ENCODE measurements at regions not wholly inside any gene's neighbourhood (a gene's known extent, or its start where the extent isn't known, plus 50 kb on each side); places are given as distances from the start of the nearest gene placed in this dataset.

- no peak overlapping the region for H2AK5ac ChIP-seq (ENCODE audit: low read depth, low read length)
- no CpG with 5 or more reads among the region's 10 CpGs for WGBS, 2 donors (ENCODE audit: extremely low coverage in 2 of 2, insufficient read length in 2 of 2, insufficient replicate concordance in 1 of 2)
- H2BK12ac ChIP-seq (ENCODE audit: low read length), result no peak overlapping the region
- H3K18ac ChIP-seq (ENCODE audit: low read length), result no peak overlapping the region
- H2AFZ ChIP-seq (ENCODE audit: low read length), result no peak overlapping the region
- no peak overlapping the region for H3K4me2 ChIP-seq (ENCODE audit: insufficient read depth, low read length, poor library complexity, severe bottlenecking)
- H3K23ac ChIP-seq (ENCODE audit: low read depth, low read length, poor library complexity), result no peak overlapping the region
- H3K4me3 ChIP-seq (ENCODE audit: low read length in 2 of 2), result peak overlapping the region in 1 of 2 donors; percentile 14
- no peak overlapping the region for H2BK15ac ChIP-seq (ENCODE audit: low read length)
- H3K27me3 ChIP-seq (ENCODE audit: control insufficient read depth in 3 of 3, insufficient read depth in 3 of 3, low read depth in 1 of 3, low read length in 3 of 3), result no peaks in the 10 kb centered on the region
- H4K91ac ChIP-seq (ENCODE audit: low read depth, low read length, poor library complexity), result no peak overlapping the region
- no peak overlapping the region for H3K4ac ChIP-seq (ENCODE audit: low read length)
- H3K79me1 ChIP-seq (ENCODE audit: low read depth, low read length), result peaks cover 6% of the 10 kb centered on the region
- no peak overlapping the region for H2BK5ac ChIP-seq (ENCODE audit: low read length)
- no peak overlapping the region for H2BK120ac ChIP-seq (ENCODE audit: low read depth, low read length)
- DNase-seq (ENCODE audit: low spot score), result no peak
- H3K27ac ChIP-seq (replicated peaks; ENCODE audit: low read length), result no peak overlapping the region
- peaks cover 31 to 46% of the 10 kb centered on the region in 2 donors for H3K4me1 ChIP-seq (ENCODE audit: control insufficient read depth in 2 of 2, insufficient read depth in 1 of 2, low read depth in 1 of 2, low read length in 2 of 2)
- H3K9me3 ChIP-seq (replicated peaks in 1 of 2; ENCODE audit: control insufficient read depth in 2 of 2, insufficient read depth in 1 of 2, low read depth in 1 of 2, low read length in 2 of 2), result no peaks in the 10 kb centered on the region
- no peak overlapping the region for H3K14ac ChIP-seq (ENCODE audit: low read length)
- H3K9ac ChIP-seq (ENCODE audit: low read depth, low read length, poor library complexity), result no peak overlapping the region
- H4K8ac ChIP-seq (ENCODE audit: low read depth, low read length), result no peak overlapping the region
- H3K36me3 ChIP-seq (replicated peaks in 1 of 2; ENCODE audit: control insufficient read depth in 2 of 2, insufficient read depth in 2 of 2, low read length in 2 of 2), result peaks cover 0 to 24% of the 10 kb centered on the region in 2 donors
Measured at GRCh38 chr18:46337271-46337670, 233.1 kb downstream of the HAUS1 start.

GRCh38 chr18:46338205-46338604, 234.0 kb downstream of the HAUS1 start:
- Histone ChIP-seq H2BK15ac (ENCODE audit: low read length) (no peak overlapping the region), H2BK12ac (ENCODE audit: low read length) (no peak overlapping the region), H3K9ac (ENCODE audit: low read depth, low read length, poor library complexity) (no peak overlapping the region), H3K4ac (ENCODE audit: low read length) (no peak overlapping the region), H2BK5ac (ENCODE audit: low read length) (no peak overlapping the region), H4K8ac (ENCODE audit: low read depth, low read length) (no peak overlapping the region), H3K27ac (replicated peaks; ENCODE audit: low read length) (peak overlapping the region; percentile 44), H3K27me3 (ENCODE audit: control insufficient read depth in 3 of 3, insufficient read depth in 3 of 3, low read depth in 1 of 3, low read length in 3 of 3) (no peaks in the 10 kb centered on the region), H3K36me3 (replicated peaks in 1 of 2; ENCODE audit: control insufficient read depth in 2 of 2, insufficient read depth in 2 of 2, low read length in 2 of 2) (peaks cover 0 to 33% of the 10 kb centered on the region in 2 donors), H3K18ac (ENCODE audit: low read length) (no peak overlapping the region), H3K4me2 (ENCODE audit: insufficient read depth, low read length, poor library complexity, severe bottlenecking) (no peak overlapping the region), H4K91ac (ENCODE audit: low read depth, low read length, poor library complexity) (no peak overlapping the region), H3K9me3 (replicated peaks in 1 of 2; ENCODE audit: control insufficient read depth in 2 of 2, insufficient read depth in 1 of 2, low read depth in 1 of 2, low read length in 2 of 2) (no peaks in the 10 kb centered on the region), H3K23ac (ENCODE audit: low read depth, low read length, poor library complexity) (no peak overlapping the region), H3K4me3 (ENCODE audit: low read length in 2 of 2) (no peak overlapping the region), H3K14ac (ENCODE audit: low read length) (no peak overlapping the region), H2BK120ac (ENCODE audit: low read depth, low read length) (no peak overlapping the region), H2AFZ (ENCODE audit: low read length) (no peak overlapping the region), H2AK5ac (ENCODE audit: low read depth, low read length) (no peak overlapping the region), H3K79me1 (ENCODE audit: low read depth, low read length) (peaks cover 6% of the 10 kb centered on the region), H3K4me1 (ENCODE audit: control insufficient read depth in 2 of 2, insufficient read depth in 1 of 2, low read depth in 1 of 2, low read length in 2 of 2) (peaks cover 24 to 37% of the 10 kb centered on the region in 2 donors)
- DNase-seq (ENCODE audit: low spot score), result no peak
- WGBS, 2 donors (ENCODE audit: extremely low coverage in 2 of 2, insufficient read length in 2 of 2, insufficient replicate concordance in 1 of 2), result no CpG with 5 or more reads among the region's 2 CpGs

GRCh38 chr18:46338766-46339165, 234.6 kb downstream of the HAUS1 start:
- DNase-seq (ENCODE audit: low spot score), result no peak

GRCh38 chr18:46340716-46341115, 236.5 kb downstream of the HAUS1 start:
- no peak for DNase-seq (ENCODE audit: low spot score)
- Histone ChIP-seq H3K18ac (ENCODE audit: low read length) (no peak overlapping the region), H2BK120ac (ENCODE audit: low read depth, low read length) (no peak overlapping the region), H3K27me3 (ENCODE audit: control insufficient read depth in 3 of 3, insufficient read depth in 3 of 3, low read depth in 1 of 3, low read length in 3 of 3) (no peaks in the 10 kb centered on the region), H4K91ac (ENCODE audit: low read depth, low read length, poor library complexity) (no peak overlapping the region), H3K9ac (ENCODE audit: low read depth, low read length, poor library complexity) (no peak overlapping the region), H3K23ac (ENCODE audit: low read depth, low read length, poor library complexity) (no peak overlapping the region), H2BK12ac (ENCODE audit: low read length) (no peak overlapping the region), H2BK15ac (ENCODE audit: low read length) (no peak overlapping the region), H3K4me2 (ENCODE audit: insufficient read depth, low read length, poor library complexity, severe bottlenecking) (no peak overlapping the region), H2AFZ (ENCODE audit: low read length) (no peak overlapping the region), H3K4ac (ENCODE audit: low read length) (no peak overlapping the region), H2AK5ac (ENCODE audit: low read depth, low read length) (no peak overlapping the region), H3K14ac (ENCODE audit: low read length) (no peak overlapping the region), H3K9me3 (replicated peaks in 1 of 2; ENCODE audit: control insufficient read depth in 2 of 2, insufficient read depth in 1 of 2, low read depth in 1 of 2, low read length in 2 of 2) (no peaks in the 10 kb centered on the region), H3K27ac (replicated peaks; ENCODE audit: low read length) (no peak overlapping the region), H4K8ac (ENCODE audit: low read depth, low read length) (no peak overlapping the region), H3K4me1 (ENCODE audit: control insufficient read depth in 2 of 2, insufficient read depth in 1 of 2, low read depth in 1 of 2, low read length in 2 of 2) (peaks cover 28 to 32% of the 10 kb centered on the region in 2 donors), H3K4me3 (ENCODE audit: low read length in 2 of 2) (no peak overlapping the region), H3K79me1 (ENCODE audit: low read depth, low read length) (peaks cover 16% of the 10 kb centered on the region), H2BK5ac (ENCODE audit: low read length) (no peak overlapping the region), H3K36me3 (replicated peaks in 1 of 2; ENCODE audit: control insufficient read depth in 2 of 2, insufficient read depth in 2 of 2, low read length in 2 of 2) (peaks cover 2 to 41% of the 10 kb centered on the region in 2 donors)
- no CpG with 5 or more reads among the region's 7 CpGs for WGBS, 2 donors (ENCODE audit: extremely low coverage in 2 of 2, insufficient read length in 2 of 2, insufficient replicate concordance in 1 of 2)

More at GRCh38 chr18:46338766-46339165, 234.6 kb downstream of the HAUS1 start:
- no peak overlapping the region for H3K18ac ChIP-seq (ENCODE audit: low read length)
- no peak overlapping the region for H4K8ac ChIP-seq (ENCODE audit: low read depth, low read length)
- H3K36me3 ChIP-seq (replicated peaks in 1 of 2; ENCODE audit: control insufficient read depth in 2 of 2, insufficient read depth in 2 of 2, low read length in 2 of 2), result peaks cover 2 to 38% of the 10 kb centered on the region in 2 donors
- H3K14ac ChIP-seq (ENCODE audit: low read length), result no peak overlapping the region
- no peak overlapping the region for H2BK15ac ChIP-seq (ENCODE audit: low read length)
- no peak overlapping the region for H2AK5ac ChIP-seq (ENCODE audit: low read depth, low read length)
- no peak overlapping the region for H3K9ac ChIP-seq (ENCODE audit: low read depth, low read length, poor library complexity)
- no CpG with 5 or more reads among the region's 7 CpGs for WGBS, 2 donors (ENCODE audit: extremely low coverage in 2 of 2, insufficient read length in 2 of 2, insufficient replicate concordance in 1 of 2)
- H2BK5ac ChIP-seq (ENCODE audit: low read length), result no peak overlapping the region
- no peak overlapping the region for H3K4ac ChIP-seq (ENCODE audit: low read length)
- no peak overlapping the region for H3K4me2 ChIP-seq (ENCODE audit: insufficient read depth, low read length, poor library complexity, severe bottlenecking)
- no peaks in the 10 kb centered on the region for H3K9me3 ChIP-seq (replicated peaks in 1 of 2; ENCODE audit: control insufficient read depth in 2 of 2, insufficient read depth in 1 of 2, low read depth in 1 of 2, low read length in 2 of 2)
- H3K27ac ChIP-seq (replicated peaks; ENCODE audit: low read length), result peak overlapping the region; percentile 44
- no peak overlapping the region for H3K4me3 ChIP-seq (ENCODE audit: low read length in 2 of 2)
- no peak overlapping the region for H2AFZ ChIP-seq (ENCODE audit: low read length)
- peaks cover 10% of the 10 kb centered on the region for H3K79me1 ChIP-seq (ENCODE audit: low read depth, low read length)
- no peaks in the 10 kb centered on the region for H3K27me3 ChIP-seq (ENCODE audit: control insufficient read depth in 3 of 3, insufficient read depth in 3 of 3, low read depth in 1 of 3, low read length in 3 of 3)
- no peak overlapping the region for H4K91ac ChIP-seq (ENCODE audit: low read depth, low read length, poor library complexity)
- no peak overlapping the region for H3K23ac ChIP-seq (ENCODE audit: low read depth, low read length, poor library complexity)
- no peak overlapping the region for H2BK12ac ChIP-seq (ENCODE audit: low read length)
- H2BK120ac ChIP-seq (ENCODE audit: low read depth, low read length), result no peak overlapping the region
- peaks cover 23 to 33% of the 10 kb centered on the region in 2 donors for H3K4me1 ChIP-seq (ENCODE audit: control insufficient read depth in 2 of 2, insufficient read depth in 1 of 2, low read depth in 1 of 2, low read length in 2 of 2)
